Breast epithelium (tissue), 3 donors: ENCODE measurements at regions not wholly inside any gene's neighbourhood (a gene's known extent, or its start where the extent isn't known, plus 50 kb on each side); places are given as distances from the start of the nearest gene placed in this dataset.

Experiments used
- CTCF ChIP-seq, 3 donors: fragments of 450-650 bp; IDR thresholded peaks; one replicate each; pipeline ENCODE4 v1.5.1; 2016 to 2017; ENCODE audit warnings: antibody characterized with exemption in 3 of 3, mild to moderate bottlenecking in 3 of 3, moderate library complexity in 3 of 3
- POLR2A ChIP-seq: fragments of 450-650 bp; IDR thresholded peaks from one replicate; pipeline ENCODE4 v1.6.1; 2016; ENCODE audit warnings: antibody characterized with exemption, mild to moderate bottlenecking, moderate library complexity
- POLR2AphosphoS5 ChIP-seq, 3 donors: sonication (generic); formaldehyde crosslinking; IDR thresholded peaks; one replicate each; pipeline ENCODE4 v1.6.1; 2017; ENCODE audit warnings: antibody characterized with exemption in 3 of 3

DNA sequence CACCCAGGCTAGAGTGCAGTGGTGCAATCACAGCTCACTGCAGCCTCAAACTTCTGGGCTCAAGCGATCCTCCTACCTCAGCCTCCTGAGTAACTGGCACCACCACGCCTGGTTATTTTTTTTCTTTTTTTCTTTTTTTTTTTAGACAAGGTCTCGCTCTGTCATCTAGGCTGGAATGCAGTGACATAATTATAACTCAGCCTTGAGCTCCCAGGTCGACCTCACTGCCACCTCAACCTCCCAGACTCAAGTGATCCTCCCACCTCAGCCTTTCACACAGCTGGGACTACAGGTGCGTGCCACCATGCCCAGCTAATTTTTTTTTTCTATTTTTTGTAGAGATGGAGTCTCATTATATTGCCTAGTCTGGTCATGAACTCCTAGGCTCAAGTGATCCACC lies 66.9 kb upstream of the ECE1 start:
- no peak for TF ChIP-seq POLR2AphosphoS5 (IDR thresholded peaks at IDR 0.05)
- TF ChIP-seq POLR2A = no peak
- no peak for TF ChIP-seq CTCF (IDR thresholded peaks at IDR 0.05)
